Adrenal gland (tissue), 9 donors: ENCODE measurements at regions not wholly inside any gene's neighbourhood (a gene's known extent, or its start where the extent isn't known, plus 50 kb on each side); places are given as distances from the start of the nearest gene placed in this dataset.

Experiments used
- DNase-seq, 7 donors: peaks; one replicate each; pipeline ENCODE4 v3.0.0-alpha.2; 2019 to 2020
- H3K27ac ChIP-seq, 5 donors: fragments of 200-600 bp; sonication (generic) in 4 of 5; 1 replicate in 3 of 5; 2 replicates in 2 of 5; pipeline versions ENCODE4 v1.5.1 to v1.8.0; 2016 to 2020; ENCODE audit warnings: mild to moderate bottlenecking in 1 of 5
- H3K27me3 ChIP-seq: fragments of 200-600 bp; 2 replicates; pipeline ENCODE4 v1.8.0; 2021
- H3K36me3 ChIP-seq, 2 donors: fragments of 200-600 bp; replicated peaks in 1 of 2; 1 replicate in 1 of 2; 2 replicates in 1 of 2; pipeline versions ENCODE4 v1.5.1 to v1.8.0; 2018 to 2022
- H3K4me1 ChIP-seq, 2 donors: fragments of 200-600 bp; replicated peaks in 1 of 2; 1 replicate in 1 of 2; 2 replicates in 1 of 2; pipeline versions ENCODE4 v1.5.1 to v1.8.0; 2018 to 2021
- H3K4me3 ChIP-seq, 4 donors: fragments of 200-600 bp; sonication (generic) in 3 of 4; one replicate each; pipeline ENCODE4 v1.5.1; 2016 to 2018
- H3K9me3 ChIP-seq, 3 donors: fragments of 200-600 bp; sonication (generic) in 1 of 3; replicated peaks in 1 of 3; 1 replicate in 2 of 3; 2 replicates in 1 of 3; pipeline versions ENCODE4 v1.5.1 to v1.8.0; 2016 to 2021
- CTCF ChIP-seq, 6 experiments: fragments of 450-650 bp in 4 of 6; fragments of 200-600 bp in 2 of 6; sonication (generic) in 1 of 6; IDR thresholded peaks; 1 replicate in 5 of 6; 2 replicates in 1 of 6; pipeline versions ENCODE4 v1.5.1 to v1.8.0; 2016 to 2021; ENCODE audit warnings: antibody characterized with exemption in 6 of 6, mild to moderate bottlenecking in 2 of 6, moderate library complexity in 1 of 6
- POLR2A ChIP-seq, 2 donors: fragments of 450-650 bp; IDR thresholded peaks; one replicate each; pipeline ENCODE4 v1.6.1; 2017; ENCODE audit warnings: antibody characterized with exemption in 2 of 2, mild to moderate bottlenecking in 2 of 2, moderate library complexity in 1 of 2
- WGBS, 4 donors: extraction: QIAGEN DNeasy Blood & Tissue Kit in 2 of 4; methylation state at CpG; one replicate each; pipeline versions ENCODE4 v1.1.5 to v1.1.7; 2013 to 2017; 5-methylcytosine and 5-hydroxymethylcytosine counted together
- intact Hi-C, 2 donors: fragments of 100-400 bp; cut with DNase I; formaldehyde crosslinking; loops; one replicate each; pipeline versions ENCODE4 v1.14.1 to v1.15.0; 2022 to 2023
- donor health status: healthy with polysubstance abuse.
- donor health status: Bipolar disorder and iron deficiency.
- donor health status: DM: yes; HTN: yes; CAD: no.
- donor health status: DM: no; HTN: no; CAD: no.
- donor health status: DM: no; HTN: no; CAD: no.

DNA sequence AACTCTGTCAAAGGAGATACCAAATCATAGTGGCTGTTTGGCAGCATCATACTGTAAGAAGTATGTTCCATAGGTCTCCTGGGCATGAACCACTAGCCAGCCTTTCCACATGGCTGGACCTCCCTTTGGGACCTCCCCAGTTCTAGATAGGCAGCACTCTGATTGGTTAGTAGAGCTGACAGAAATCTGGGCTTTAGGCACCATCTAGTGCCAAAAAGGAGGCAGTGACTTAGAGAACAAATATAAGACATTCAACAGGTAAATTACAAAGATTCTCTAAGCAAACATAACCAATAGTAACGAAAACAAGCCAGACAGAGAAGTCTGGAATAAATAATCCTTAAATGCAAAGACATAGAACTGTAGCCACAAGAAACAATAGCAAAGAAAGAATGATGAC, 148.0 kb upstream of the PDE3A start:
- 73 to 88% (median 78%) methylated on average over 1 of the region's 1 CpG for WGBS, 4 donors
- H3K9me3 ChIP-seq, result no peaks in the 10 kb centered on the region
- H3K36me3 ChIP-seq, result no peaks in the 10 kb centered on the region
- TF ChIP-seq POLR2A (IDR thresholded peaks at IDR 0.05) (no peak), CTCF (IDR thresholded peaks at IDR 0.05) (peak in 4 of 6 experiments; percentile 25 to 35 (median 28))
- no peak for DNase-seq
- no peak overlapping the region for H3K4me3 ChIP-seq
- intact Hi-C loops, result no loop called here
- no peaks in the 10 kb centered on the region for H3K4me1 ChIP-seq
- H3K27ac ChIP-seq, result no peak overlapping the region
- H3K27me3 ChIP-seq, result no peaks in the 10 kb centered on the region

DNA sequence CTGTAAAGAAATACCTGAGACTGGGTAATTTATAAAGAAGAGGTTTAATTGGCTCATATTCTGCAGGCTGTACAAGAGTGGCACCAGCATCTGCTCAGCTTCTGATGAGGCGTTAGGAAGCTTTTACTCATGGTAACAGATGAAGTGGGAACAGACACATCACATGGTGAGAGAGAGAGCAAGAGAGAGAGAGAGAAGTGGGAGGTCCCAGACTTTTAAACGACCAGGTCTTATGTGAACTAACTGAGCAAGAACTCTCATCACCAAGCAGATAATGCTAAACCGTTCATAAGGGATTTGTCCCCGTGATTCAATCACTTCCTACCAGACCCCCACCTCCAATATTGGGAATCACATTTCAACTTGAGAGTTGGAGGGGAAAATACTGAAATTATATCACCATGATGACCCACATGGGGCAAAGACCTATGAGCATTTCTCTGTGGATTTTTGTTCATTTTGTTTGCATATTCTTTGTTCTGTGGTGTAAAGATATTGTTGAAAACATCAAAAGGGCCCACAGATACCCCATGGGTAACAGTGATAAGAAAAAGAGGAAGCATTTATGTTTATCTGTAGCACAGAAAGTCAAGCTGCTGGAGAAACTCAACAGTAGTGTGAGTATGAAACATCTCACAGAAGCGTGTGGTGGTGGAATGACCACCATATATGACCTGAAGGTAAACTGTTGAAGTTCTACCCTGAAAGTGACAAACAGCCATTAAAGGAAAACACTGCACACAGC, 135.2 kb upstream of the PDE3A start:
- intact Hi-C loops, result no loop called here
- Histone ChIP-seq H3K9me3 (no peaks in the 10 kb centered on the region), H3K4me3 (no peak overlapping the region), H3K36me3 (no peaks in the 10 kb centered on the region), H3K27me3 (no peaks in the 10 kb centered on the region), H3K4me1 (no peaks in the 10 kb centered on the region), H3K27ac (no peak overlapping the region)
- 49 to 64% (median 56%) methylated on average over 5 of the region's 5 CpGs for WGBS, 4 donors
- DNase-seq, result no peak
- TF ChIP-seq CTCF (IDR thresholded peaks at IDR 0.05), result no peak
- no peak for TF ChIP-seq POLR2A (IDR thresholded peaks at IDR 0.05)

- H3K4me1 ChIP-seq, result no peaks in the 10 kb centered on the region
- no peaks in the 10 kb centered on the region for H3K36me3 ChIP-seq
- WGBS, 4 donors, result 78 to 90% (median 87%) methylated on average over 6 of the region's 6 CpGs
- H3K27me3 ChIP-seq, result no peaks in the 10 kb centered on the region
- H3K9me3 ChIP-seq, result no peaks in the 10 kb centered on the region
- no peak for DNase-seq
- TF ChIP-seq CTCF (IDR thresholded peaks at IDR 0.05) (no peak), POLR2A (IDR thresholded peaks at IDR 0.05) (no peak)
- intact Hi-C loops, result no loop called here
- no peak overlapping the region for H3K4me3 ChIP-seq
- no peak overlapping the region for H3K27ac ChIP-seq
Observed at GRCh38 chr12:20234474-20234873, 133.9 kb upstream of the PDE3A start.

DNA sequence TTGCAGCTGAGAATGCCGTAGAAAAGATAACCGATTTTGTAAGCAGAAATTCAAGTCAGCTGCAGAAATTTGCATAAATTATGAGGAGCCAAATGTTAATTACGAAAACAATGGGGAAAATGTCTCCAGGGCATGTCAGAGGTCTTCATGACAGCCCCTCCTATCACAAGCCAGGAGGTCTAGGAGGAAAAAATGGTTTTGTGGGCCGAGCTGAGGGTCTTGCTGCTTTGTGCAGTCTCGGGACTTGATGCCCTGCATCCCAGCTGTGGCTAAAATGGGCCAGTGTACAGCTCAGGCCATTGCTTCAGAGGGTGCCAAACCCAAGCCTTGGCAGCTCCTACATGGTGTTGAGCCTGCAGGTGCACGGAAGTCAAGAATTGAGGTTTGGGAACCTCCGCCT, 131.2 kb upstream of the PDE3A start:
- intact Hi-C loops, result no loop called here
- H3K4me1 ChIP-seq, result no peaks in the 10 kb centered on the region
- DNase-seq, result no peak
- no peaks in the 10 kb centered on the region for H3K9me3 ChIP-seq
- no peak overlapping the region for H3K4me3 ChIP-seq
- no peaks in the 10 kb centered on the region for H3K36me3 ChIP-seq
- TF ChIP-seq POLR2A (IDR thresholded peaks at IDR 0.05), result no peak
- no peak for TF ChIP-seq CTCF (IDR thresholded peaks at IDR 0.05)
- no peaks in the 10 kb centered on the region for H3K27me3 ChIP-seq
- H3K27ac ChIP-seq, result no peak overlapping the region
- 78 to 86% (median 80%) methylated on average over 6 to 7 of the region's 7 CpGs for WGBS, 4 donors
